Thyroid gland (tissue), 4 donors: ENCODE measurements at regions not wholly inside any gene's neighbourhood (a gene's known extent, or its start where the extent isn't known, plus 50 kb on each side); places are given as distances from the start of the nearest gene placed in this dataset.

ENCODE experiments used
- DNase-seq, 2 donors: peaks; one replicate each; pipeline ENCODE4 v3.0.0-alpha.2; 2019
- H3K27ac ChIP-seq, 3 donors: fragments of 200-600 bp; sonication (generic); 1 replicate in 2 of 3; 2 replicates in 1 of 3; pipeline ENCODE4 v1.5.1; 2016 to 2019; ENCODE audit warnings: mild to moderate bottlenecking in 1 of 3, moderate library complexity in 1 of 3
- H3K27me3 ChIP-seq: fragments of 200-600 bp; sonication (generic); one replicate; pipeline ENCODE4 v1.5.1; 2019
- H3K36me3 ChIP-seq, 2 donors: fragments of 200-600 bp; sonication (generic); one replicate each; pipeline ENCODE4 v1.5.1; 2016 to 2019
- H3K4me1 ChIP-seq, 2 donors: fragments of 200-600 bp; sonication (generic); one replicate each; pipeline ENCODE4 v1.5.1; 2017 to 2019
- H3K4me3 ChIP-seq, 3 donors: fragments of 200-600 bp; sonication (generic); replicated peaks in 1 of 3; 1 replicate in 2 of 3; 2 replicates in 1 of 3; pipeline ENCODE4 v1.5.1; 2016; ENCODE audit warnings: mild to moderate bottlenecking in 1 of 3
- H3K9me3 ChIP-seq: fragments of 200-600 bp; sonication (generic); one replicate; pipeline ENCODE4 v1.5.1; 2017
- POLR2A ChIP-seq, 2 donors: fragments of 450-650 bp; IDR thresholded peaks; one replicate each; pipeline ENCODE4 v1.6.1; 2017; ENCODE audit warnings: antibody characterized with exemption in 2 of 2, mild to moderate bottlenecking in 2 of 2, moderate library complexity in 1 of 2
- WGBS, 2 donors: methylation state at CpG; one replicate each; pipeline ENCODE4 v1.1.5; 2017; 5-methylcytosine and 5-hydroxymethylcytosine counted together
- intact Hi-C: fragments of 100-400 bp; cut with DNase I; formaldehyde crosslinking; loops from one replicate; pipeline ENCODE4 v1.15.1; 2023
- TF ChIP-seq, protein P1 (sequence below), 6 experiments: fragments of 200-600 bp in 3 of 6; fragments of 450-650 bp in 3 of 6; sonication (generic) in 3 of 6; IDR thresholded peaks; one replicate each; pipeline ENCODE4 v1.5.1; 2016 to 2019; ENCODE audit warnings: antibody characterized with exemption in 6 of 6, mild to moderate bottlenecking in 2 of 6, inconsistent platforms in 1 of 6, moderate library complexity in 1 of 6

DNA sequence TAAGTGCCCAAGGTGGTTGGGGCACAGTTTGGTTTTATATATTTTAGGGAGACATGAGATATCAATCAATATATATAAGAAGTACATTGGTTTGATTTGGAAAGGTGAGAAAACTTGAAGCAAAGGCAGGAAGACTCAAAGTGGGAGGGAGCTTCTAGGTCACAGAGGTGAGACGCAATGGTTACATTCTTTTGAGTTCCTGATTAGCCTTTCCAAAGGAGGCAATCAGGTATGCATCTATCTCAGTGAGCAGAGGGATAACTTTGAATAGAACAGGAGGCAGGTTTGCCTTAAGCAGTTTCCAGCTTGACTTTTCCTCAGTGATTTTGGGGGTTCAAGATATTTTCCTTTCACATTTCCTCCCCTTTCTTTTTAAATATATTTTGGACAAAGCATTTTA lies 58.0 kb upstream of the SLC35F1 start:
- no peak for TF ChIP-seq POLR2A (IDR thresholded peaks at IDR 0.05)
- TF ChIP-seq, protein P1, sequence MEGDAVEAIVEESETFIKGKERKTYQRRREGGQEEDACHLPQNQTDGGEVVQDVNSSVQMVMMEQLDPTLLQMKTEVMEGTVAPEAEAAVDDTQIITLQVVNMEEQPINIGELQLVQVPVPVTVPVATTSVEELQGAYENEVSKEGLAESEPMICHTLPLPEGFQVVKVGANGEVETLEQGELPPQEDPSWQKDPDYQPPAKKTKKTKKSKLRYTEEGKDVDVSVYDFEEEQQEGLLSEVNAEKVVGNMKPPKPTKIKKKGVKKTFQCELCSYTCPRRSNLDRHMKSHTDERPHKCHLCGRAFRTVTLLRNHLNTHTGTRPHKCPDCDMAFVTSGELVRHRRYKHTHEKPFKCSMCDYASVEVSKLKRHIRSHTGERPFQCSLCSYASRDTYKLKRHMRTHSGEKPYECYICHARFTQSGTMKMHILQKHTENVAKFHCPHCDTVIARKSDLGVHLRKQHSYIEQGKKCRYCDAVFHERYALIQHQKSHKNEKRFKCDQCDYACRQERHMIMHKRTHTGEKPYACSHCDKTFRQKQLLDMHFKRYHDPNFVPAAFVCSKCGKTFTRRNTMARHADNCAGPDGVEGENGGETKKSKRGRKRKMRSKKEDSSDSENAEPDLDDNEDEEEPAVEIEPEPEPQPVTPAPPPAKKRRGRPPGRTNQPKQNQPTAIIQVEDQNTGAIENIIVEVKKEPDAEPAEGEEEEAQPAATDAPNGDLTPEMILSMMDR (IDR thresholded peaks at IDR 0.05), result no peak
- intact Hi-C loops, result no loop called here
- H3K36me3 ChIP-seq, result no peaks in the 10 kb centered on the region
- WGBS, 2 donors, result 64 to 76% methylated on average over 1 of the region's 1 CpG
- H3K27ac ChIP-seq, result no peak overlapping the region
- H3K9me3 ChIP-seq, result no peaks in the 10 kb centered on the region
- no peaks in the 10 kb centered on the region for H3K4me1 ChIP-seq
- no peaks in the 10 kb centered on the region for H3K27me3 ChIP-seq
- H3K4me3 ChIP-seq, result no peak overlapping the region
- DNase-seq, result no peak
